SH-SY5Y (cell line): ENCODE measurements at regions not wholly inside any gene's neighbourhood (a gene's known extent, or its start where the extent isn't known, plus 50 kb on each side); places are given as distances from the start of the nearest gene placed in this dataset.

Source experiments
- GATA2 ChIP-seq: IDR thresholded peaks from 2 replicates; pipeline ENCODE4 v1.6.1; 2011; ENCODE audit warnings: mild to moderate bottlenecking, low read depth, low read length
- GATA3 ChIP-seq: IDR thresholded peaks from 2 replicates; pipeline ENCODE4 v1.6.1; 2011; ENCODE audit warnings: low read depth, mild to moderate bottlenecking, low read length, moderate library complexity

DNA sequence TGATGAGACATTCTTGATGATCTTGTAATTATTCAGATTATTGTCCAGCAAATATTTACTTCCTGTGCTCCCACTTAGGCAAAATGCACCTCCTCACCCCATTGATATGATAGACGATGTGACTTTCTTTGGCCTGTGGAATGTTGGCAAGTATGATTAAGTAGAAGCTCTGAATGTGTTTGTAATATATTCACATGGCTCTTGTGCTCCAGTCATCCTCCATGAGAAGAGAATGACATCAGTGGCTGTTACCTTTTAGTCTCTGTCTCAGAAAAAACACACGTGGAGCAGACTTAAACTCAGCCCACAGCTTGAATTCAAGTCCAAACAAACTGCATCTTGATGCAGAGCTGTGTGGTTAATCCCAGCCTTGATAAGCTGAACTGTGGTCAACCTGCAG is 984.3 kb upstream of the FBXO33 start:
- no peak for TF ChIP-seq GATA2
- no peak for TF ChIP-seq GATA3
